Lower leg skin (tissue), 4 donors: ENCODE measurements at regions not wholly inside any gene's neighbourhood (a gene's known extent, or its start where the extent isn't known, plus 50 kb on each side); places are given as distances from the start of the nearest gene placed in this dataset.

ENCODE experiments used
- DNase-seq, 2 donors: peaks; one replicate each; pipeline ENCODE4 v3.0.0-alpha.2; 2019; ENCODE audit warnings: low spot score in 2 of 2
- H3K4me3 ChIP-seq: fragments of 200-600 bp; sonication (generic); 2 replicates; pipeline ENCODE4 v1.5.1; 2017; ENCODE audit warnings: mild to moderate bottlenecking, low read depth; ENCODE audit not compliant: poor library complexity, severe bottlenecking
- POLR2A ChIP-seq, 2 donors: fragments of 450-650 bp; IDR thresholded peaks; one replicate each; pipeline ENCODE4 v1.6.1; 2016 to 2017; ENCODE audit warnings: antibody characterized with exemption in 2 of 2, mild to moderate bottlenecking in 1 of 2, moderate library complexity in 1 of 2
- WGBS, 2 donors: methylation state at CpG; one replicate each; pipeline ENCODE4 v1.1.5; 2018; 5-methylcytosine and 5-hydroxymethylcytosine counted together
- intact Hi-C: fragments of 100-400 bp; cut with DNase I; formaldehyde crosslinking; loops from one replicate; pipeline ENCODE4 v1.15.0; 2023; ENCODE audit warnings: low total_unique reads
- TF ChIP-seq, protein P1 (sequence below), 3 donors: fragments of 450-650 bp; IDR thresholded peaks; one replicate each; pipeline ENCODE4 v1.5.1; 2016; ENCODE audit warnings: antibody characterized with exemption in 3 of 3, mild to moderate bottlenecking in 3 of 3, moderate library complexity in 2 of 3

DNA sequence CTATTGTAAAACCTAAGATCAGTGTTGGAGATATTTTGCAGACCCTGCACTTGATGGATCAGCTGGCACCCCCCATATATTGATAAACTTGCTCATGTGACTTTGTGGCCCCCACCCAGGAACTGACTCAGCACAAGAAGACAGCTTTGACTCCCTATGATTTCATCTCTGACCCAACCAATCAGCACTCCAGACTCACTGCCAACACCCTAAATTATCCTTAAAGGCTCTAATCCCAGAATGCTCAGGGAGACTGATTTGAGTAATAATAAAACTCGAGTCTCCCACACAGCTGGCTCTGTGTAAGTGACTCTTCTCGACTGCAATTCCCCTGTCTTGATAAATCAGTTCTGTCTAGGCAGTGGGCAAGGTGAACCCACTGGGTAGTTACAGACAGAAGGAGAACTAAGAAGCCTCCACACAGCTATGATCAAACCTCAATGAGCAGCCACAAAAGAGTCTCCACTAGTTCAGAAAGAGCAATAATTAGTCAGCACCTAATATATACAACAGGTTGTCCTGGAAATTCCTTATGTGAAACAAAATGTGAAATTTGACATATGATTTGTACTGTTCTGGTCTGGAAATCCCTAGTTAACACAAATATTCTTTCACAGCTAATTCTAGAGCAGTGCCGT, 52.2 kb downstream of the ACTL7B start:
- no peak overlapping the region for H3K4me3 ChIP-seq
- intact Hi-C loops = no loop called here
- TF ChIP-seq, protein P1, sequence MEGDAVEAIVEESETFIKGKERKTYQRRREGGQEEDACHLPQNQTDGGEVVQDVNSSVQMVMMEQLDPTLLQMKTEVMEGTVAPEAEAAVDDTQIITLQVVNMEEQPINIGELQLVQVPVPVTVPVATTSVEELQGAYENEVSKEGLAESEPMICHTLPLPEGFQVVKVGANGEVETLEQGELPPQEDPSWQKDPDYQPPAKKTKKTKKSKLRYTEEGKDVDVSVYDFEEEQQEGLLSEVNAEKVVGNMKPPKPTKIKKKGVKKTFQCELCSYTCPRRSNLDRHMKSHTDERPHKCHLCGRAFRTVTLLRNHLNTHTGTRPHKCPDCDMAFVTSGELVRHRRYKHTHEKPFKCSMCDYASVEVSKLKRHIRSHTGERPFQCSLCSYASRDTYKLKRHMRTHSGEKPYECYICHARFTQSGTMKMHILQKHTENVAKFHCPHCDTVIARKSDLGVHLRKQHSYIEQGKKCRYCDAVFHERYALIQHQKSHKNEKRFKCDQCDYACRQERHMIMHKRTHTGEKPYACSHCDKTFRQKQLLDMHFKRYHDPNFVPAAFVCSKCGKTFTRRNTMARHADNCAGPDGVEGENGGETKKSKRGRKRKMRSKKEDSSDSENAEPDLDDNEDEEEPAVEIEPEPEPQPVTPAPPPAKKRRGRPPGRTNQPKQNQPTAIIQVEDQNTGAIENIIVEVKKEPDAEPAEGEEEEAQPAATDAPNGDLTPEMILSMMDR (IDR thresholded peaks at IDR 0.05) = no peak
- no peak for TF ChIP-seq POLR2A (IDR thresholded peaks at IDR 0.05)
- DNase-seq = no peak
- WGBS, 2 donors = 59 to 68% methylated on average over 3 of the region's 3 CpGs

DNA sequence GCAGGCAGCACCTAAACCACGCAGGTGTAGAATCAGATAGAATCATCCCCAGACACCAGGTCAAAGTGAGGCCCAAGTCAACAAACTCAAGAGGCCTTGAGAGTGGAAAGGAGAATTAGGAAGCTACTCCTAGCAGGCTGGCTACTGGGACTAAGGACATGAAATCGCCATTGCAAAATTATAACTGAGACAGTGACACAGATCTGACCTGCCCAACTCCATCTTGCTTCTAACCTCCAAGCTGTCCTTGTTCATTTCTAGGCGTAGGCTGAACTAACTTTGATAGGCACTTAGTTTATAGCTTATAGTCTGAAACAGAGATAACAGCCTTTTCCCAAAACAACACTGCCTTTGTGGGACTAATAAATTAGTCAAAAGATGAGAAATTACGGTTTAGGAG, 52.8 kb downstream of the ACTL7B start:
- no peak for DNase-seq
- H3K4me3 ChIP-seq = no peak overlapping the region
- TF ChIP-seq, protein P1 (IDR thresholded peaks at IDR 0.05) = no peak
- no peak for TF ChIP-seq POLR2A (IDR thresholded peaks at IDR 0.05)
- intact Hi-C loops = no loop called here
- WGBS, 2 donors = 86 to 89% methylated on average over 4 of the region's 4 CpGs

DNA sequence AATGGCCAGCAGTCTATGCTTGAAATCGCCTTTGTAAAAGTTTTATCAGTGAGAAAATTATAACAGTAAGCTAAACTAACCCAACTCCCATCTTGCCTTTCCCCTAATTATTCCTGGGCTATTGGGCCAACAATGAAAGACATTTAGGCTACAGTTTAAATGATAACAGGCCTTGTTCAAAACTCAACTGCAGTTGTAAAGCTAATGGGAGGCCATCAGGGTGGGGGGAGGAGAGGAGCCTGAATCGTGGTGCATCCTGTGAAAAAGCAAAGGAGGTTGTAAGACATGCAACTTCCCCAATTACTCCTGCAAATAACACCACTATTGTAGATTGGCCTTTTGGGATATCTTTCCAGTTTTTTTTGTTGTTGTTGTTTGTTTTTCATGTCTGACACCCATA, 53.8 kb downstream of the ACTL7B start:
- WGBS, 2 donors = 64 to 70% methylated on average over 2 of the region's 2 CpGs
- intact Hi-C loops = no loop called here
- TF ChIP-seq, protein P1 (IDR thresholded peaks at IDR 0.05) = no peak
- no peak for TF ChIP-seq POLR2A (IDR thresholded peaks at IDR 0.05)
- DNase-seq = no peak
- no peak overlapping the region for H3K4me3 ChIP-seq

DNA sequence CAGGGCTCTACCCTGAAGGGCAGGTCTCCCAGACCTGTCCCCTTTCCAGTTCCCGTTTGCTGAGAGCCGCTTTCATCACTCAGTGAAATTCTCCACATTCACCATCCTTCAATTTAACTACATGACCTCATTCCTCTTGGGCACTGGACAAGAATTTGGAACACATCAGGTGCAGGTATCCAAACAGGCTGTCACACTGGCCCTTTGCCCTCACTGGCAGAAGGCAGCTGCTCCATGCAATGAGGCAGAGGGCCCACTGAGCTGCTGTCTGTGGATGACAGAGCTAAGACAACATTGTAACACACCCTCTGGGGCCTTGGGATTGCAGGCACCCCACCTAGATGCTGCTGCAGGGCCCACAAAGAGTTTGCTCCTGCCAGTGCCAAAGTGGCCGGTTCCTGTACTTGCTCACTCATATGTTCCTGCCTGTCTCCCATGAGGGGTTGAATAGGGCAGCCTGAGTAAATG, 55.1 kb downstream of the ACTL7B start:
- no peak for TF ChIP-seq POLR2A (IDR thresholded peaks at IDR 0.05)
- no peak overlapping the region for H3K4me3 ChIP-seq
- no peak for DNase-seq
- intact Hi-C loops = no loop called here
- whole genome bisulfite sequencing, 2 donors = 51 to 55% methylated on average over 3 of the region's 3 CpGs

DNA sequence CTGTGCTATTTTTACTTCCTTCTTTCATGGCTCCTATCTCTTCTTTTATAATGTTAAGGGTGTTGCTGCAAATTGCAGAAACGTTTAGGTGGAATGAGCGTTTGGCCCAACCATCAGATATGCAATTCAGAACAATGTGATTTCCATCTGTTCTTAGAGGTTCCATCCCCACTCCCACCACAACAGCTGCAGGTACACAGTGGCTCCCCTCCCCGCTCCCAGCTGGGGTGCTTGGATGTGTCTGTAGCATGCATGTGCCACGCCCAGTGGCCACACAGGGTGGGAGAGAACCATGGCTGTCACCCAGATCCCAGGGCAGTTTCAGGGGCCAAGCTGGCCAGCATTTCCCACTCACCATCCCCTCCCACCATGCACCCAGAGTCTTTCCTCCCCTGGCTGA, 62.2 kb downstream of the ACTL7B start:
- intact Hi-C loops = no loop called here
- no peak overlapping the region for H3K4me3 ChIP-seq
- TF ChIP-seq, protein P1 (IDR thresholded peaks at IDR 0.05) = no peak
- TF ChIP-seq POLR2A (IDR thresholded peaks at IDR 0.05) = no peak
- DNase-seq = no peak
- WGBS, 2 donors = 87 to 90% methylated on average over 4 of the region's 4 CpGs

DNA sequence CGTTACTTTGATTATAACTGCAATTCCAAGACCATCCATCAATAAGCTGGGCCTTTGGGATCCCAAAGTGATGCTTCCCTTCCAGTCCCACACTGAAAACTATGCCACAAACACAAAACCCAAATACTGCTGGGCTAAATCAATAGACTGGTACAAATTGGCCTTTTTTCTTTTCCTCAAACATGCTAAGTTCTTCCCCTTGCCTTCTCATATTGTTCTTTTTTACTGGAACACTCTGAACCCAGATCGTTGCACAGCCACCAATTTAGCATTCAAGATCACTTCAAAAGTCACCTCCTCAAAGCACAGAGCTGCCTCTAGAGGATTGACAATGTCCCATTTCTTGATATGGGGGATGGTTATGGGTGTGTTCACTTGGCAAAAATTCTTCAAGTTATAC, 66.0 kb downstream of the ACTL7B start:
- no peak for DNase-seq
- TF ChIP-seq, protein P1 (IDR thresholded peaks at IDR 0.05) = no peak
- no peak for TF ChIP-seq POLR2A (IDR thresholded peaks at IDR 0.05)
- 15 to 85% methylated on average over 2 of the region's 2 CpGs for WGBS, 2 donors
- no peak overlapping the region for H3K4me3 ChIP-seq
- intact Hi-C loops = no loop called here
